CD8-positive, alpha-beta memory T cell (primary cell): ENCODE measurements at regions not wholly inside any gene's neighbourhood (a gene's known extent, or its start where the extent isn't known, plus 50 kb on each side); places are given as distances from the start of the nearest gene placed in this dataset.

Source experiments
- CTCF ChIA-PET: fragments of 350-600 bp; sonication (Branson Sonifier 250); formaldehyde crosslinking; loops from one replicate; lab custom pipeline; 2021; ENCODE audit warnings: antibody characterized with exemption; lab: Charles Lee
- POLR2A ChIA-PET: fragments of 350-600 bp; sonication (Branson Sonifier 250); formaldehyde crosslinking; loops from one replicate; lab custom pipeline; 2021; ENCODE audit warnings: antibody characterized with exemption; lab: Charles Lee
- DNase-seq, 5 donors: peaks; one replicate each; pipeline versions ENCODE4 v3.0.0 to v3.0.0-alpha.2; 2020 to 2022; ENCODE audit warnings: mixed read lengths in 1 of 5
- H3K27ac ChIP-seq: one replicate; pipeline ENCODE4 v1.7.0; 2013; ENCODE audit warnings: low read depth, mild to moderate bottlenecking, low read length, moderate library complexity
- H3K27me3 ChIP-seq: 2 replicates; pipeline ENCODE4 v1.7.0; 2013; ENCODE audit warnings: low read length, mild to moderate bottlenecking; ENCODE audit not compliant: insufficient read depth, poor library complexity, severe bottlenecking
- H3K36me3 ChIP-seq: 2 replicates; pipeline ENCODE4 v1.7.0; 2013; ENCODE audit warnings: mild to moderate bottlenecking, low read length, moderate library complexity; ENCODE audit not compliant: insufficient read depth
- H3K4me1 ChIP-seq: 2 replicates; pipeline ENCODE4 v1.7.0; 2013; ENCODE audit warnings: mild to moderate bottlenecking, low read length, moderate library complexity; ENCODE audit not compliant: insufficient read depth
- H3K4me3 ChIP-seq: 2 replicates; pipeline ENCODE4 v1.7.0; 2013; ENCODE audit warnings: mild to moderate bottlenecking, low read length
- H3K9me3 ChIP-seq: 2 replicates; pipeline ENCODE4 v1.7.0; 2013; ENCODE audit warnings: mild to moderate bottlenecking, low read length
- H3K27ac Mint-ChIP-seq, 8 donors: one replicate each; pipeline ENCODE4 v1.8.0; 2020 to 2021; ENCODE audit warnings: mixed read lengths in 8 of 8, mild to moderate bottlenecking in 6 of 8, inconsistent platforms in 3 of 8, moderate library complexity in 3 of 8
- H3K27me3 Mint-ChIP-seq, 2 donors: one replicate each; pipeline ENCODE4 v1.8.0; 2020 to 2021; ENCODE audit warnings: mixed read lengths in 2 of 2, mild to moderate bottlenecking in 1 of 2, moderate library complexity in 1 of 2
- H3K36me3 Mint-ChIP-seq, 3 donors: one replicate each; pipeline ENCODE4 v1.8.0; 2020 to 2021; ENCODE audit warnings: mixed read lengths in 3 of 3, inconsistent platforms in 1 of 3, mild to moderate bottlenecking in 1 of 3
- H3K4me1 Mint-ChIP-seq, 3 donors: one replicate each; pipeline ENCODE4 v1.8.0; 2020 to 2021; ENCODE audit warnings: mixed read lengths in 3 of 3, inconsistent platforms in 1 of 3, mild to moderate bottlenecking in 1 of 3
- H3K4me3 Mint-ChIP-seq, 7 donors: one replicate each; pipeline ENCODE4 v1.8.0; 2020 to 2021; ENCODE audit warnings: mixed read lengths in 7 of 7, mild to moderate bottlenecking in 6 of 7, moderate library complexity in 4 of 7, inconsistent platforms in 2 of 7
- H3K9me3 Mint-ChIP-seq, 5 donors: one replicate each; pipeline ENCODE4 v1.8.0; 2020 to 2022; ENCODE audit warnings: mixed read lengths in 5 of 5, mild to moderate bottlenecking in 3 of 5, moderate library complexity in 2 of 5, inconsistent platforms in 1 of 5

DNA sequence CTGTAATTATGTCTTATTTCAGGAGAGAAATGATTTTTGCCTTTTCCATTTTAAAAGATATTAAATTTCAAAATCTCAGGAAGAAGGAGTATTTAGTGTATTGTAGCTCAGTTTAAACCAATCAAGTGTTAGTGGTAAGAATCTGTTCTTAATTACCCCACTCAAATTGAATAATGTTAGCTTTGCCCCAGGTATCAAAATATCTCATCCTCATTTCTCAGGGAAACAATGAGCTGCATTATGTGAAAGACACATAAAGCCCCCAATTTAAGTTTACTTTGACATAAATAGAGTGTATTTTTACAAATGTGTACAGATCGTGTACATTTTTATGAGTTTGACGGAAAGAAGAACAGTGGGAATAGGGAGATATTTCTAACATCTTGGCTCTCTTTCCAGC, 317.4 kb upstream of the RARB start:
- CTCF ChIA-PET = interaction anchor here (1.0 kb wide), 1 partner anchor 34 kb away, joined by 3 read pairs; no protein-coding TSS in a partner anchor
- Mint-ChIP-seq H3K4me3 (no peak overlapping the region), H3K36me3 (no peaks in the 10 kb centered on the region)

DNA sequence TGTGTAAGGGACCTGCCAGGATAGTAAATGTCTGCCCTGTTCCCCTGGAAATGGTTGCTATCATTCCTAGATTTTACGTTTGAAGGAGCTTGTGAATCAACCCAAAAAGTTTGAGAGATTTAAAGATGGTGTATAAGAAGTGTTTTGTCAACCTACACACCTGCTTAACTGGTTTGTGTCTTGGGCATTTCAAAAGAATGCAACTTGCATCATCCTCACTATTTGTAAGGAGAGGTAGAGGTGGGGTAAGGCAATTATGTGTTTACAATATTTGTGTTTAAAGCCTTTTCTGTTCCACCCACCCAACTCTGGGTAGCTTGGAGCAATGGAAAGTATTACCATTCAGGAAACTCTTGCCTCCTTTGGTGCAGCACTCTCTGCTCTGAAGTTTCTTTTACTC, 314.2 kb upstream of the RARB start:
- ChIA-PET POLR2A (no interaction called here), CTCF (no interaction called here)
- Mint-ChIP-seq H3K27ac (no peak overlapping the region), H3K4me1 (no peaks in the 10 kb centered on the region), H3K36me3 (no peaks in the 10 kb centered on the region), H3K9me3 (peaks cover 0 to 9% (median 4%) of the 10 kb centered on the region in 5 donors), H3K4me3 (no peak overlapping the region), H3K27me3 (no peaks in the 10 kb centered on the region)
- Histone ChIP-seq H3K36me3 (no peaks in the 10 kb centered on the region), H3K4me3 (no peak overlapping the region), H3K9me3 (no peaks in the 10 kb centered on the region), H3K4me1 (no peaks in the 10 kb centered on the region), H3K27ac (no peak overlapping the region), H3K27me3 (no peaks in the 10 kb centered on the region)
- DNase-seq = no peak

More for the DNA sequence above, 317.4 kb upstream of the RARB start:
- DNase-seq = no peak
- H3K27ac ChIP-seq = no peak overlapping the region
- POLR2A ChIA-PET = no interaction called here
- Mint-ChIP-seq H3K27me3 (no peaks in the 10 kb centered on the region), H3K27ac (no peak overlapping the region), H3K4me1 (no peaks in the 10 kb centered on the region), H3K9me3 (peaks cover 0 to 3% (median 0%) of the 10 kb centered on the region in 5 donors)
- no peaks in the 10 kb centered on the region for H3K9me3 ChIP-seq
- H3K4me1 ChIP-seq = no peaks in the 10 kb centered on the region
- no peak overlapping the region for H3K4me3 ChIP-seq
- H3K27me3 ChIP-seq = no peaks in the 10 kb centered on the region
- no peaks in the 10 kb centered on the region for H3K36me3 ChIP-seq

DNA sequence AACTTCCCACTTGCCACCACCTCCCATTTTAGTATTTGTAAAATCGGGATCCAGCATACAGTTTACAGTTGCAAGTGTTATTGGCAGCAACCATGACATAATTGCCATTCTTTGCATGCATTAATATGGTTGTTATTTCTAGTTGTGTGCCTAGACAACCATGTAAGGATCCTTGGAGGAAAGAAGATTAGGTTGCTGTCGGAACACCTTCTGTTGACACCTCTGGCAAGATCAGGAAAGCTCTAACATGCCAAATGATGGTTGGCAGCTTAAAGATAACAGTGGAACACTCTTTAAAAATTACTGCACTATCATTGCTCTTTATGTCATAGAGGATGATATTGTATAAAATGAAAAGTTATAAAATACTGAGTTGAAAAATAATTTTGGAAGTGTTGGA, 313.5 kb upstream of the RARB start:
- peaks cover 0 to 9% (median 4%) of the 10 kb centered on the region in 5 donors for H3K9me3 Mint-ChIP-seq
- no peak overlapping the region for H3K4me3 Mint-ChIP-seq
- no peak overlapping the region for H3K27ac ChIP-seq
- CTCF ChIA-PET = no interaction called here
- POLR2A ChIA-PET = no interaction called here
- H3K36me3 ChIP-seq = no peaks in the 10 kb centered on the region
- H3K27ac Mint-ChIP-seq = no peak overlapping the region
- H3K9me3 ChIP-seq = no peaks in the 10 kb centered on the region
- no peak overlapping the region for H3K4me3 ChIP-seq
- no peak for DNase-seq
- no peaks in the 10 kb centered on the region for H3K36me3 Mint-ChIP-seq
- H3K27me3 Mint-ChIP-seq = no peaks in the 10 kb centered on the region
- no peaks in the 10 kb centered on the region for H3K27me3 ChIP-seq
- H3K4me1 Mint-ChIP-seq = no peaks in the 10 kb centered on the region
- no peaks in the 10 kb centered on the region for H3K4me1 ChIP-seq

DNA sequence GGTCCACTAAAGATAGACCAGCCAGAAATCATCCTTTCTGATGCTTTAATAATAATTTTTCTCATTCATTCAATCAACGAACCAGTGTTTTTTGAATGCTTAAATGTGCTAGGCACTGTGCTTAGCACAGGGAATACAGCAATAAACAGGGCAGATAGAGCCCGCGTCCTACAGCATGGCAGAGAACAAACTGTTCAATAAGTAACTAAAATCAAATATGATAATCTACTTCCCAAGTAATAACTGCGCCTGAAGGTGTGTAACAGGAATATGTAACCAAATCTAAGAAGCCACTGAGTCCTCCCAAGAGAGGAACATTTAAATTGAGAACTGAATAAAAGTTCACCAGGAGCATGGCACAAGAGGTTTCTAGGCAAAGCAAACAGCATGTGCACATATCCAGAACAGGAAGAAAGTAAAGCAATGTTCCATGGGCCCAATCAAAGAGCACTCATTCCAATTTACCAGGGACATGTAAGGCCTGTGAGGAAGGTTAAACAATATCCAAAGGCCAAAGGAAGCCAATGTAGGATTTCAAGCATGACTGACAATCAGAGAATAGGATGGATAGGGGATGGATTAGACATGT, 311.0 kb upstream of the RARB start:
- Mint-ChIP-seq H3K9me3 (peaks cover 0 to 9% (median 4%) of the 10 kb centered on the region in 5 donors), H3K4me1 (no peaks in the 10 kb centered on the region), H3K27ac (no peak overlapping the region), H3K27me3 (peaks cover 0 to 2% of the 10 kb centered on the region in 2 donors), H3K36me3 (no peaks in the 10 kb centered on the region), H3K4me3 (no peak overlapping the region)
- no peak overlapping the region for H3K4me3 ChIP-seq
- ChIA-PET CTCF (no interaction called here), POLR2A (no interaction called here)
- H3K9me3 ChIP-seq = no peaks in the 10 kb centered on the region
- no peaks in the 10 kb centered on the region for H3K4me1 ChIP-seq
- H3K36me3 ChIP-seq = no peaks in the 10 kb centered on the region
- H3K27me3 ChIP-seq = no peaks in the 10 kb centered on the region
- H3K27ac ChIP-seq = no peak overlapping the region
- no peak for DNase-seq

- H3K36me3 Mint-ChIP-seq = no peaks in the 10 kb centered on the region
- H3K27ac Mint-ChIP-seq = no peak overlapping the region
- H3K4me1 ChIP-seq = no peaks in the 10 kb centered on the region
- H3K27ac ChIP-seq = no peak overlapping the region
- ChIA-PET POLR2A (no interaction called here), CTCF (no interaction called here)
- H3K9me3 Mint-ChIP-seq = peaks cover 0 to 9% (median 4%) of the 10 kb centered on the region in 5 donors
- no peaks in the 10 kb centered on the region for H3K9me3 ChIP-seq
- H3K4me3 Mint-ChIP-seq = no peak overlapping the region
- no peaks in the 10 kb centered on the region for H3K36me3 ChIP-seq
- H3K27me3 ChIP-seq = no peaks in the 10 kb centered on the region
- H3K27me3 Mint-ChIP-seq = peaks cover 0 to 2% of the 10 kb centered on the region in 2 donors
- H3K4me1 Mint-ChIP-seq = no peaks in the 10 kb centered on the region
- no peak overlapping the region for H3K4me3 ChIP-seq
- no peak for DNase-seq
Observed at GRCh38 chr3:25119682-25120081, 308.4 kb upstream of the RARB start.

- no peaks in the 10 kb centered on the region for H3K4me1 ChIP-seq
- no peak for DNase-seq
- ChIA-PET POLR2A (no interaction called here), CTCF (no interaction called here)
- peaks cover 0 to 2% of the 10 kb centered on the region in 2 donors for H3K27me3 Mint-ChIP-seq
- no peaks in the 10 kb centered on the region for H3K9me3 ChIP-seq
- H3K36me3 Mint-ChIP-seq = no peaks in the 10 kb centered on the region
- no peak overlapping the region for H3K27ac ChIP-seq
- H3K36me3 ChIP-seq = no peaks in the 10 kb centered on the region
- H3K27ac Mint-ChIP-seq = no peak overlapping the region
- no peaks in the 10 kb centered on the region for H3K27me3 ChIP-seq
- H3K9me3 Mint-ChIP-seq = peaks cover 0 to 10% (median 7%) of the 10 kb centered on the region in 5 donors
- no peaks in the 10 kb centered on the region for H3K4me1 Mint-ChIP-seq
- H3K4me3 Mint-ChIP-seq = no peak overlapping the region
- no peak overlapping the region for H3K4me3 ChIP-seq
Observed at GRCh38 chr3:25120665-25121064, 307.4 kb upstream of the RARB start.

DNA sequence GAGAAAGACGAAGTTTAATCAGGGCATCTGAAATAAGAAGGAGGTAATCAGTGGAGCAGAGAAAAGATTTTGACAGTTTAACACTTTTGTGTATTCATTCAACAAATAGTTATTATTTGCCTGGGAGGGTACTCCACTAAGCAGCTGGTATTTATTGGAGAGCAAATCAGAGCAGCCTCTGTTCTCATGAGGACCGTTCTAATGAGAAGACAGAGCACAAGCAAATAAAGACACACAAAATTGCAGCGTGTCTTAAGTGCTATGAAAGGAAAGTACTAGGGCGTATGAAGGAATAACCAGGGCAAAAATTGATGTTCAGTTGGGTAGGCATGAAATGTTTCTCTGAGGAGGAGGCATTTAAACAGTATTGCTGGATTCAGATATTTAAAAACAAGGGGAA, 302.9 kb upstream of the RARB start:
- Mint-ChIP-seq H3K27me3 (no peaks in the 10 kb centered on the region), H3K9me3 (peaks cover 2 to 18% (median 11%) of the 10 kb centered on the region in 5 donors), H3K4me1 (no peaks in the 10 kb centered on the region), H3K4me3 (no peak overlapping the region), H3K27ac (no peak overlapping the region), H3K36me3 (no peaks in the 10 kb centered on the region)
- H3K4me1 ChIP-seq = no peaks in the 10 kb centered on the region
- ChIA-PET POLR2A (no interaction called here), CTCF (no interaction called here)
- no peak for DNase-seq
- H3K27me3 ChIP-seq = no peaks in the 10 kb centered on the region
- H3K9me3 ChIP-seq = no peaks in the 10 kb centered on the region
- H3K27ac ChIP-seq = no peak overlapping the region
- no peak overlapping the region for H3K4me3 ChIP-seq
- H3K36me3 ChIP-seq = no peaks in the 10 kb centered on the region

DNA sequence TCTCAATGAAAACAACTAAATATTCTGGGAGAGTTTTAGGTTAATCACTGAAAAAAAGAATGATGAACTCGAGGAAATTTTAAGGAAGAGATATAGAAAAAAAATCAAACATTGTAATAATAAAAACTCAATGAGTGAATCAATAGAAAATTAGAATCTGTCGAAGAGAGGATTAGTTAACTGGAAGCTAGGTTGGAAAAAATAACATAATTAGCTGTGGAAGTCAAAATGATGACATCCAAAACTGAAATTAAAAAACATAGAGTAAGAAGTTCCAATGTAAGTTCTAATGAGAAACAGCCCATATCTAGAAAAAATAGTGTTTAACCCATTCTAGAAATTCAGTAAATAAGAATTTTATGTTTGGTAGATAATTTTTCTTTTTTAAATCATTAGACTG, 299.3 kb upstream of the RARB start:
- H3K27me3 ChIP-seq = no peaks in the 10 kb centered on the region
- no peak overlapping the region for H3K4me3 ChIP-seq
- ChIA-PET POLR2A (no interaction called here), CTCF (no interaction called here)
- Mint-ChIP-seq H3K4me1 (no peaks in the 10 kb centered on the region), H3K27ac (no peak overlapping the region), H3K9me3 (peaks cover 2 to 26% (median 11%) of the 10 kb centered on the region in 5 donors), H3K27me3 (no peaks in the 10 kb centered on the region), H3K36me3 (no peaks in the 10 kb centered on the region), H3K4me3 (no peak overlapping the region)
- H3K27ac ChIP-seq = no peak overlapping the region
- H3K4me1 ChIP-seq = no peaks in the 10 kb centered on the region
- H3K36me3 ChIP-seq = no peaks in the 10 kb centered on the region
- no peak for DNase-seq
- no peaks in the 10 kb centered on the region for H3K9me3 ChIP-seq
